ENCODE measurements at regions not wholly inside any gene's neighbourhood (a gene's known extent, or its start where the extent isn't known, plus 50 kb on each side); places are given as distances from the start of the nearest gene placed in this dataset.

DNA sequence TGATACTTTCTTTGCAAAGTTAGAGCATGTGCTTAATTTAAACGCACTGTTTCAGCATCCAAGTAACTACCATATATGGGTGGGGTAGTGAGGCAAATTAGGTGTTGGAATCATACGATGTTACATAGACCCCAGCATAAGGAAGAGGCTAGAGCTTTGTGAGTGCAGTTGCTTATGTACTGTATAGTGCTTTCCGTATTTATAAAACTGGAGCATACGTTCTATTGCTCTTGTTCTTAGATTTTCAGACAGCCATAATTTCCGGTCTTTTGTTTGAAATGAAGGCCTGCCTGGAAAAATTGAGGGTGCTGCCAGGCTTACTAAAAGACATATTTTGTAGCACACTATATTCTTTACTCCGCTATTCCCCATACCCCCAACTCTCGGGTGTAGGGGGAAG lies 335.7 kb downstream of the FOXG1 start:
- Histone ChIP-seq H3K27me3 (ENCODE audit: control insufficient read depth, insufficient read depth, low read length, poor library complexity, severe bottlenecking) (no peaks in the 10 kb centered on the region), H3K4me3 (ENCODE audit: low read length) (no peak overlapping the region), H3K27ac (ENCODE audit: low read depth, low read length) (no peak overlapping the region), H3K9ac (ENCODE audit: extremely low read depth, low read length, poor library complexity, severe bottlenecking) (no peak overlapping the region), H3K9me3 (ENCODE audit: control insufficient read depth, low read length) (no peaks in the 10 kb centered on the region), H3K36me3 (ENCODE audit: control insufficient read depth, insufficient read depth, low read length) (no peaks in the 10 kb centered on the region), H3K4me1 (ENCODE audit: control insufficient read depth, insufficient read depth, low read length) (no peaks in the 10 kb centered on the region)
- Mint-ChIP-seq H3K27ac (no peak overlapping the region), H3K27me3 (ENCODE audit: insufficient read depth) (no peaks in the 10 kb centered on the region), H3K4me1 (peaks cover 3% of the 10 kb centered on the region), H3K4me3 (no peak overlapping the region), H3K9me3 (no peaks in the 10 kb centered on the region), H3K36me3 (ENCODE audit: low read depth) (no peaks in the 10 kb centered on the region)
- TF ChIP-seq, protein P1, sequence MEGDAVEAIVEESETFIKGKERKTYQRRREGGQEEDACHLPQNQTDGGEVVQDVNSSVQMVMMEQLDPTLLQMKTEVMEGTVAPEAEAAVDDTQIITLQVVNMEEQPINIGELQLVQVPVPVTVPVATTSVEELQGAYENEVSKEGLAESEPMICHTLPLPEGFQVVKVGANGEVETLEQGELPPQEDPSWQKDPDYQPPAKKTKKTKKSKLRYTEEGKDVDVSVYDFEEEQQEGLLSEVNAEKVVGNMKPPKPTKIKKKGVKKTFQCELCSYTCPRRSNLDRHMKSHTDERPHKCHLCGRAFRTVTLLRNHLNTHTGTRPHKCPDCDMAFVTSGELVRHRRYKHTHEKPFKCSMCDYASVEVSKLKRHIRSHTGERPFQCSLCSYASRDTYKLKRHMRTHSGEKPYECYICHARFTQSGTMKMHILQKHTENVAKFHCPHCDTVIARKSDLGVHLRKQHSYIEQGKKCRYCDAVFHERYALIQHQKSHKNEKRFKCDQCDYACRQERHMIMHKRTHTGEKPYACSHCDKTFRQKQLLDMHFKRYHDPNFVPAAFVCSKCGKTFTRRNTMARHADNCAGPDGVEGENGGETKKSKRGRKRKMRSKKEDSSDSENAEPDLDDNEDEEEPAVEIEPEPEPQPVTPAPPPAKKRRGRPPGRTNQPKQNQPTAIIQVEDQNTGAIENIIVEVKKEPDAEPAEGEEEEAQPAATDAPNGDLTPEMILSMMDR (conservative IDR thresholded peaks at IDR 0.05), result no peak
- WGBS, 2 experiments (ENCODE audit: insufficient coverage in 1 of 2, insufficient read length in 1 of 2), result 90 to 93% methylated on average over 3 to 6 of the region's 7 CpGs
- DNase-seq, result no peak

DNA sequence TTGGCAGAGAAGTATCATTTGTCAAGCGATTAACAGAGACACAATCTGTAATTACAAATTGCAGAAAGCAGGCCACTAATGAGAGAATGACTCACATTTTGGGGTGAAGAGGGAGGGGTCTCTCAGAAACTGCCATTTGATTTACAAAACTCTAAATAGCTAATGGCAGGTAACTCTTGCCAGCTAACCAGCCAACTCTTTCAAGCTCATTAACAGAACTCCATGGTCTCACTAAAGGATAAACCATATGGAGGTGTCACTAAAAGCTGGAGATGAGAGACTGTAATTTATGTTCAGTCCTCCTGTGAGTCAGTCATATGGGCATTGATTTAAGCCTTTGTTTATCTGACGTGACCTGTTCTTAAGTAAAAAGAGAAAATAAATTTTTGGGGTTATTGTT lies 336.4 kb downstream of the FOXG1 start:
- Histone ChIP-seq H3K9me3 (ENCODE audit: control insufficient read depth, low read length) (no peaks in the 10 kb centered on the region), H3K9ac (ENCODE audit: extremely low read depth, low read length, poor library complexity, severe bottlenecking) (no peak overlapping the region), H3K4me3 (ENCODE audit: low read length) (no peak overlapping the region), H3K4me1 (ENCODE audit: control insufficient read depth, insufficient read depth, low read length) (no peaks in the 10 kb centered on the region), H3K27me3 (ENCODE audit: control insufficient read depth, insufficient read depth, low read length, poor library complexity, severe bottlenecking) (no peaks in the 10 kb centered on the region), H3K27ac (ENCODE audit: low read depth, low read length) (no peak overlapping the region), H3K36me3 (ENCODE audit: control insufficient read depth, insufficient read depth, low read length) (no peaks in the 10 kb centered on the region)
- peaks cover 3% of the 10 kb centered on the region for H3K4me1 Mint-ChIP-seq
- H3K36me3 Mint-ChIP-seq (ENCODE audit: low read depth), result no peaks in the 10 kb centered on the region
- no peak overlapping the region for H3K4me3 Mint-ChIP-seq
- TF ChIP-seq, protein P1 (conservative IDR thresholded peaks at IDR 0.05), result no peak
- H3K27ac Mint-ChIP-seq, result no peak overlapping the region
- H3K9me3 Mint-ChIP-seq, result no peaks in the 10 kb centered on the region
- no peaks in the 10 kb centered on the region for H3K27me3 Mint-ChIP-seq (ENCODE audit: insufficient read depth)
- WGBS, 2 experiments (ENCODE audit: insufficient coverage in 1 of 2, insufficient read length in 1 of 2), result 92 to 100% methylated on average over 1 of the region's 2 CpGs
- no peak for DNase-seq

DNA sequence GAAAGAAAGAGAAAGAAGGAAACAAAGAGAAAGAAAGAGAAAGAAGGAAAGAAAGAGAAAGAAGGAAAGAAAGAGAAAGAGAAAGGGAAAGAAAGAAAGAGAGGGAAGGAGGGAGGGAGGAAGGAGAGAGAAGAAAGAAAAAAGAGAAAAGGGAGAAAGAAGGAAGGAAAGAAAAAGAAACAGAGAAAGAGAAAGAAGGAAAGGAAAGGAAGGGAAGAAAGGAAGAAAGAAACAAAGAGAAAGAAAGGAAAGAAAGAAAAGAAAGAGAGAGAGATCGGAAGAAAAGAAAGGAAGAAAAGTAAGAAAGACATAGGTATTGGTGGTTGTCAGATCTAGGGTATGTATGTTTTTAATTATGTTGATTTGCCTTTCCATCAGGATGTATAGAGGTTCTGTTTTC lies 342.3 kb downstream of the FOXG1 start:
- H3K27me3 Mint-ChIP-seq (ENCODE audit: insufficient read depth), result peaks cover 6% of the 10 kb centered on the region
- Histone ChIP-seq H3K27ac (ENCODE audit: low read depth, low read length) (no peak overlapping the region), H3K4me1 (ENCODE audit: control insufficient read depth, insufficient read depth, low read length) (no peaks in the 10 kb centered on the region), H3K36me3 (ENCODE audit: control insufficient read depth, insufficient read depth, low read length) (no peaks in the 10 kb centered on the region), H3K9me3 (ENCODE audit: control insufficient read depth, low read length) (no peaks in the 10 kb centered on the region), H3K4me3 (ENCODE audit: low read length) (no peak overlapping the region), H3K27me3 (ENCODE audit: control insufficient read depth, insufficient read depth, low read length, poor library complexity, severe bottlenecking) (no peaks in the 10 kb centered on the region), H3K9ac (ENCODE audit: extremely low read depth, low read length, poor library complexity, severe bottlenecking) (no peak overlapping the region)
- H3K9me3 Mint-ChIP-seq, result no peaks in the 10 kb centered on the region
- 93 to 100% methylated on average over 1 of the region's 1 CpG for whole genome bisulfite sequencing, 2 experiments (ENCODE audit: insufficient coverage in 1 of 2, insufficient read length in 1 of 2)
- TF ChIP-seq, protein P1 (conservative IDR thresholded peaks at IDR 0.05), result no peak
- H3K36me3 Mint-ChIP-seq (ENCODE audit: low read depth), result no peaks in the 10 kb centered on the region
- H3K27ac Mint-ChIP-seq, result no peak overlapping the region
- H3K4me3 Mint-ChIP-seq, result no peak overlapping the region
- H3K4me1 Mint-ChIP-seq, result no peaks in the 10 kb centered on the region
- no peak for DNase-seq
